ENCODE measurements at regions not wholly inside any gene's neighbourhood (a gene's known extent, or its start where the extent isn't known, plus 50 kb on each side); places are given as distances from the start of the nearest gene placed in this dataset.
"Not testable (repeated sequence)": the region's sequence is repeated elsewhere in the genome, so short reads cannot be mapped to it uniquely, and the experiment has no call there.

GRCh38 chr3:137150825-137151224 lies 193.0 kb downstream of the IL20RB start:
- H3K36me3 ChIP-seq (ENCODE audit: control insufficient read depth, insufficient read depth, low read length): no peaks in the 10 kb centered on the region
- TF ChIP-seq CTCF (IDR thresholded peaks at IDR 0.05; ENCODE audit: insufficient read depth, low read length, poor library complexity, severe bottlenecking): no peak
- H3K27me3 ChIP-seq (ENCODE audit: control insufficient read depth, insufficient read depth, low read length): no peaks in the 10 kb centered on the region
- no peak overlapping the region for H3K4me3 ChIP-seq (ENCODE audit: low read depth, low read length)
- DNase-seq (ENCODE audit: low read depth): no peak

- DNase-seq (ENCODE audit: low read depth); H3K27me3 ChIP-seq (ENCODE audit: control insufficient read depth, insufficient read depth, low read length); H3K4me3 ChIP-seq (ENCODE audit: low read depth, low read length); H3K36me3 ChIP-seq (ENCODE audit: control insufficient read depth, insufficient read depth, low read length): not testable (repeated sequence)
Observed at GRCh38 chr3:137153046-137153445, 195.3 kb downstream of the IL20RB start.

- Histone ChIP-seq H3K36me3 (ENCODE audit: control insufficient read depth, insufficient read depth, low read length) (no peaks in the 10 kb centered on the region), H3K27me3 (ENCODE audit: control insufficient read depth, insufficient read depth, low read length) (no peaks in the 10 kb centered on the region), H3K4me3 (ENCODE audit: low read depth, low read length) (no peak overlapping the region)
- DNase-seq (ENCODE audit: low read depth): no peak
- TF ChIP-seq CTCF (IDR thresholded peaks at IDR 0.05; ENCODE audit: insufficient read depth, low read length, poor library complexity, severe bottlenecking): no peak
Observed at GRCh38 chr3:137163241-137163871, 205.6 kb downstream of the IL20RB start.

- no peak for DNase-seq (ENCODE audit: low read depth)
- no peaks in the 10 kb centered on the region for H3K36me3 ChIP-seq (ENCODE audit: control insufficient read depth, insufficient read depth, low read length)
- no peak overlapping the region for H3K4me3 ChIP-seq (ENCODE audit: low read depth, low read length)
- H3K27me3 ChIP-seq (ENCODE audit: control insufficient read depth, insufficient read depth, low read length): no peaks in the 10 kb centered on the region
- TF ChIP-seq CTCF (IDR thresholded peaks at IDR 0.05; ENCODE audit: insufficient read depth, low read length, poor library complexity, severe bottlenecking): no peak
Observed at GRCh38 chr3:137163958-137164357, 206.2 kb downstream of the IL20RB start.

- TF ChIP-seq CTCF (IDR thresholded peaks at IDR 0.05; ENCODE audit: insufficient read depth, low read length, poor library complexity, severe bottlenecking): no peak
- Histone ChIP-seq H3K36me3 (ENCODE audit: control insufficient read depth, insufficient read depth, low read length) (no peaks in the 10 kb centered on the region), H3K27me3 (ENCODE audit: control insufficient read depth, insufficient read depth, low read length) (no peaks in the 10 kb centered on the region), H3K4me3 (ENCODE audit: low read depth, low read length) (no peak overlapping the region)
- peak; percentile 12 for DNase-seq (ENCODE audit: low read depth)
Observed at GRCh38 chr3:137165117-137165806, 207.5 kb downstream of the IL20RB start.

- Histone ChIP-seq H3K36me3 (ENCODE audit: control insufficient read depth, insufficient read depth, low read length) (no peaks in the 10 kb centered on the region), H3K27me3 (ENCODE audit: control insufficient read depth, insufficient read depth, low read length) (no peaks in the 10 kb centered on the region), H3K4me3 (ENCODE audit: low read depth, low read length) (no peak overlapping the region)
- no peak for TF ChIP-seq CTCF (IDR thresholded peaks at IDR 0.05; ENCODE audit: insufficient read depth, low read length, poor library complexity, severe bottlenecking)
- no peak for DNase-seq (ENCODE audit: low read depth)
Observed at GRCh38 chr3:137171834-137172603, 214.2 kb downstream of the IL20RB start.
